NAMALWA (cell line): ENCODE measurements at regions not wholly inside any gene's neighbourhood (a gene's known extent, or its start where the extent isn't known, plus 50 kb on each side); places are given as distances from the start of the nearest gene placed in this dataset.

ENCODE experiments used
- DNase-seq: peaks from one replicate; pipeline ENCODE4 v3.0.0-alpha.2; 2015; ENCODE audit warnings: low spot score

GRCh38 chr3:64945171-64945729, 257.4 kb upstream of the ADAMTS9 start:
- DNase-seq: no peak

- DNase-seq: no peak
These were observed 256.1 kb upstream of the ADAMTS9 start for GRCh38 chr3:64943866-64944265.

DNA sequence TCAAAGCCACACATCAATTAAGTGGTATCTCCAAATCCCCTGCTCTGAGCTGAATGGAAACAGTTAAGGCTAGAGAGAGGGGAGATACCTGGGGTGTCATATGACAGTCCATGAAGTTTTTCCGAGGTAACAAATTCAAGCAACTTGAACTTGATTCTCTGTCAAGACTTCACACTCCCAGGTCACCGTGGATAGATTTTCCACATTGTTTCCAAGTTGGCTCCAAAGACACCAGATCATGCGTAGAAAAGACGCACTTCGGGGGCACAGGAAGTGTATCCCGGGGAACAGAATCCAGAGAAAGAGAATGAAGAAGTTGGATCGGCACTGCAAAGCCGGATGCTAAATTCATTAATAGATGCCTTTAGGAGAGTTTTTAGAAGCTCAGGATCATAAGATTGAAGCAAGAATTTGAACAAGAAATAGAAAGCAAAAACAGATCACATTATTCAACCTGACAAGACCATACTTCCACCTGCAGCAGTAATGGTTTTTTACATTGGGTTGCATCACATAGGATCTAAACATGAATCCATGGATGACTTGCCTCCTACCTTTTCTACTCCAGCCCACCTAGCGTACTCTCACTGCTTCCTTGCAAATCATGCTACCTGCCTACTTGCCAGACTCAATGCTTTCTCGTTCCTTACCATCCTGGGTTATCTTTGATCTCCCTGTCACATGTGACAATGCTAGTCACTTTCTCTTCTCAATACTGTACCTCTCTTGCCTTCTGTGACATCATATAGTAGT, 253.0 kb upstream of the ADAMTS9 start:
- no peak for DNase-seq

- DNase-seq: no peak
These were observed 252.1 kb upstream of the ADAMTS9 start for GRCh38 chr3:64939747-64940450.

DNA sequence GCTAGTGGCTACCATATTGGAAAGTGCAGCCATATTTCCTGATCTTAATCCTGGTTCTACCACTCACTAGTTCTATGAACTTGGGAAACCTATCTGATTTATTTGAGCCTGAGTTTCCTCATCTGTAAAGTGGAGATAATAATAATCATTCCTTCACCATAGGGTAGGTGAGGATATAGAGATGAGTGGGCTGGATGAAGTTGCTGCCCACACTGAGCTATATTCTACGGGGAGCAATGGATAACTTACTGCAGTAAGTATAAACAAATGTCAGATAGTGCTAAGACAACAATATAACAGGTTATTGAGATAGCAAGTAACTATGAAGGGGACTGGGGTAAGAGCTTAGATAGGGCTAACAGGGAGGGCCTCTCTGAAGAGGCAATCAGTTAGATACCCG, 251.5 kb upstream of the ADAMTS9 start:
- no peak for DNase-seq

DNA sequence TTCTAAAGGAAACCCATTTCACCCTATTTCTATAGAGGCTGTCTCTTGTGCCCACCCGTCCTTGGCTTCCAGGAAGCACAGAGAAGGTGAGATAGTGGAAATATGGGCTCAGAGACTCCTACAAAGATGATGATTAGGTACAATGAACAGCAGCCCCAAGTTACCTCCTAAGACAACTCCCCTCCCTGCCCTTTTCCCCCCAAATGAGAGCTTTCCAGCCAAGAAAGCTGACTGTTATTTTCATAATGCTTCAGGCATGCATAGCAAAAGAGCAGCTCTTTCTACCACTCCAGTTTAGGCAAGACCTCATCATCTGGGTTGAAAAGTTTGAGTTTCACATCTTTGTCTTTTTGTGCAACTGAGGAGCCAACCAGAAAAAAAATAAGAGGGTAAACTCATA, 248.8 kb upstream of the ADAMTS9 start:
- no peak for DNase-seq

GRCh38 chr3:64935971-64936370, 248.2 kb upstream of the ADAMTS9 start:
- DNase-seq: no peak

GRCh38 chr3:64932666-64933342, 245.0 kb upstream of the ADAMTS9 start:
- DNase-seq: no peak

GRCh38 chr3:64932016-64932518, 244.3 kb upstream of the ADAMTS9 start:
- no peak for DNase-seq

DNA sequence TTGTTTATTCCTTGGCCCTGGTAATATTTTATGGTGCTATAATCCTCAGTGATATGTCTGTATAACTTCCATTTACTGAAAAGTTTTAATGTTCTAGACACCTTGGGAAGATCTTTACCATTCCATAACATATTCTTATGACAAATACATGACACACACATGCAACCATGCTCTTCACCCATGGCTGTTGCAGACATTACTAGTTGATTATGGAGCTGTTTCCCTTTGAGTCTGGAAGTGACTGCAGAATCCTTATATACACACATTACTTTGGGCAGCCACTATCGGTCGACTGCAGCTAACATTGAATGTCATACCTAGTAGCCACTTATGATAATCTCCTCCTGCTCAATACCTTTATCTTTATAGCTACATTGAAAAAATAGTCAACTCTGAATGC, 243.1 kb upstream of the ADAMTS9 start:
- no peak for DNase-seq

DNA sequence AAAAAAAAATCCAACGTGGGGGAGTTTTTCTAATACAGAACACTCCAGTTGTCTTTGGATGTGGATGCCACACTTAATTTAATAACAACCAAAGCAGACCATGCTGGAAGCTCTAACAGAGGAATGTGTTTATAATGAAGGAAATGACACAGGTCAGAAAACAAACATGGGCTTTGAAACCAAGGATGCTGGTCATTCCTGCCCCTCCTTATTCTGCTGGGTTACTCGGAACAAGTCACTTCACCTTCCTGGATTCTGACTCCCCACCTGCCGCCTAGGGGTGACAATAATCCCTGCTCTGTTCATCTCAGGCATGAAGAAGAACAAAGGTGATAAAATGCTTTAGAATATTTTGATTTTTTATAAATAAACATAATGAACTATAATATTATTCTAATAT, 240.9 kb upstream of the ADAMTS9 start:
- DNase-seq: no peak

GRCh38 chr3:64927689-64928088, 239.9 kb upstream of the ADAMTS9 start:
- no peak for DNase-seq

- no peak for DNase-seq
These were observed 237.8 kb upstream of the ADAMTS9 start for GRCh38 chr3:64925575-64925974.

- DNase-seq: no peak
These were observed 237.2 kb upstream of the ADAMTS9 start for GRCh38 chr3:64924961-64925360.

DNA sequence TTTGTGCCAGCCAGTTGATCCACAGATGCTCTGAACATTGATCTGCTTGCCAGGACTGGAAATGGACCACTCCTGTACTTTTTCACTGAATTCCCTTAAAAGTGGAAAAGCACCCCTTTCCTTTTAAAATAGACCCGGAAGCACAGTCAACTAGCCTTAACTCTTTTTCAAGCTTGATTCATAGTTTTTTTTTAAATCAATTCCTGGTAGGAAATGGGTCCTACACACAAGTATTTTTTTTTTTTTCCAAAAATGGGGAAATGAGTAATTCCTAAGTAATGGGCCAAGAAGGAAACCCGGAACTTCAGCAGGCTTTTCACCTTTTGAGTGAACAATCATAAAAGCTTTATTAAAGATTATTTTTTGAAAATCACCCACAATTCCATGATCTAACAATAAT, 234.4 kb upstream of the ADAMTS9 start:
- DNase-seq: no peak

GRCh38 chr3:64921281-64922065, 233.7 kb upstream of the ADAMTS9 start:
- no peak for DNase-seq

DNA sequence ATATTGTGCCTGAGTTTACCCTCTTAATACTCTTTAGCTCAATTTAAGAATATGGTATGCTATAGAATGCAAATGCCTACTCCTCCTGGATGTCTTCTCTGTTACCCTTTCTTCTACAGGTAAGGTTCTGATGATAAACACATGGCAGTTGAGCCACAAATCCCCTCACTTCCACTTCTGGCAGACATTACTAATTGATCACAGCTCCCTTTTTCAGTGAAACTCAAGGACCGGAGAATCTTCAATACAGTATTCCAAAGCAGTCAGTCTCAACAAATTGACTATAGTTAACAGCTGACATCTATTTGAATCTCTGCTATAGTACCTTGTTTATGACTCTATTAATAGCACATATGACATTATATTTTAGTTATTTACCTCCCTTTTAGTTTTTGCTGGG, 232.1 kb upstream of the ADAMTS9 start:
- no peak for DNase-seq

DNA sequence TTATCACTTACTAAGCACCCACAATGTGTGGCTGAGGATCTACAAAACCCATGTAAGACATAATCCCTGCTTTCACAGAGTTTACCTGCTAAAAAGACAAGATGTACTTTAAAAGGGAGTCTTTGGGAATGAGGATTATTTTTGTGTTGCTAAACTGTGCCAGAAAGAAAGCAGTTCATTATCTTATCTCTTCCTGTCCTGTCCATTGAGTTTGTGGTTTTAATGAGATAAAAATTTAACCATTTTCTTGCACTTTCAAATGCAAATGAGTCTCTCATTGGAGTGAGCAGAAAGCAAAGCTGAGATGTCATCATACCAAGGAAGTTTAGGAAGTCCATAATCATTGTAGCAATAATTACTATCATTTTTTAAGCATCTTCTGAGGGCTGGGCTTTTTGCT, 231.2 kb upstream of the ADAMTS9 start:
- no peak for DNase-seq

DNA sequence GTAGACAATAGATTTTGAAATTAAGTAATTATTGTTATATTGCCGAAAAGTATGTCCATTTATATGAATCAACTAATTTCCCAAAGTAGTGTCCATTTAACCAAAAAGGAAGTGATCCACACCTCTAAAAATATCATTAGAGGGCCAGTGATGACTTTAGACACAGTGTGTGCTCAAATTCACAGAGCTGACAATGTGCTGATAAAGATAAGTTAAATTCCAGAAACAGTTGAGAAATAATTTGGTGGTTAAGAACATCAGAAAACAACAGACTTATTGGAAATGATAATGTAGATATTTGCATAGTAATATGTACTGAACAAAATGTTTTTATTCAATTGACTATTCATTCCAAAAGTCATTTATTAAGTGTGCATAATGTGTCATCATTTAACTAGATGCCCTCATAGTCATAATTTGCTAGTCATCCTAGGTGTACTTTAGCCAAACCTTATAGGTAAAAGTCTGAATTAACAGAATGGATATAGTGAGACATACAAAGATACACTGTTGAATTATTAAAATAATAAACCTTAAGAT, 230.2 kb upstream of the ADAMTS9 start:
- no peak for DNase-seq

GRCh38 chr3:64916937-64917336, 229.1 kb upstream of the ADAMTS9 start:
- no peak for DNase-seq

DNA sequence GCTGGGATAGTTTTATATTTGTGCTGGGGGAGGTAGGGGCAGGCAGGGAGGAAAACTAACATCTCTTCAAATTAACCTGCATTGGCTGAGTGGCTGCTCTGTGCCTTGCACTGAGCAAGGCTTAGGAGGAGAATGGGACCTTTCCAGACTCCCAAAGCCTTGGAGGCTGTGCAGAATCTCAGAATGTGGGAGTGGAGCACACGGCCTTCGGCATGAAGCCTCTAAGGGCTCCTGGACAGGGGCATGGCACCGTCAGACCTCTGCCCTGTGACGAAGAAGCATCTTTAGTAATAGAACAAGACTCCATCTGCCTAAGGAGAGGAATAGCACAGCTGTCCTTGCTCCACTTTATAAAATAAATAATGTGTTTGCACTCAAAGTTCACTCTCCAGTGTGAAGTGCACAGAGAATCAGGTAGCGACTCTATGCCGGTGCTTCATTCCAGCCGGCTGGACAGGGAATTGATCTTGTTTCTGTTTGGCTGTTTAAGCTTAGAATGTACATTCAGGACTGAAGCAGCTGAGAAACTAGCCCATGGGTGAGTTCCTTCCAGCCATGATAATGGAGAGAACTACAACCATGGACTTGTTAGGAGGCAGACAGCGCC, 228.5 kb upstream of the ADAMTS9 start:
- DNase-seq: no peak
